ENCODE measurements at regions not wholly inside any gene's neighbourhood (a gene's known extent, or its start where the extent isn't known, plus 50 kb on each side); places are given as distances from the start of the nearest gene placed in this dataset.

DNA sequence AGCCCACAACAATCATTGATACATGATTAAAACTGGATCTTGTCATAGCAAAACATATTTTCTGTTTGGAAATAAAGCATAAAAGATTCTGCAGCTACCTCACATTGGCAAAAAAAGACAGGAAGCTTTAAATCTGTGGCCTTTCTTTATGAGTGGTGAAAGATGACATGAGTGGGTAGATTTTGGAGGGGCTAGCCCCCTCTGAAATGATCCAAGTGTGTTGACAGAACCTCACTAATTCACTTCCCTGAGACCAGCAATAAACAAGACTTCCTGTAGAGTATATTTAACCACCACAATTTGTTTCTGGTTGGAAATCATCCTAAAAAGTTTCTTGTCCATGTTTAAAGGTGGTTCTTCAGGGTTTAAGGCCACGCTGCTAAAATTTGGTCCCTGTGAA is 530.8 kb downstream of the SPATA31D1 start:
- TF ChIP-seq ZNF274 (IDR thresholded peaks at IDR 0.05; ENCODE audit: low read depth, low read length) (no peak), SUZ12 (IDR thresholded peaks at IDR 0.05; ENCODE audit: extremely low read depth, insufficient read depth, insufficient read length) (no peak)
